GM23338 (cell line): ENCODE measurements at regions not wholly inside any gene's neighbourhood (a gene's known extent, or its start where the extent isn't known, plus 50 kb on each side); places are given as distances from the start of the nearest gene placed in this dataset.

Source experiments
- ATAC-seq: fragments of 200-7000 bp; cut with Tn5 transposase; 3 replicates; pipeline ENCODE4 v1.9.1; 2020
- DNase-seq: peaks from one replicate; pipeline ENCODE4 v3.0.0-alpha.2; 2015; ENCODE audit warnings: low spot score
- H2AFZ ChIP-seq: fragments of 200-600 bp; sonication (generic); 2 replicates; pipeline ENCODE4 v1.8.0; 2016; ENCODE audit warnings: antibody characterized with exemption, mild to moderate bottlenecking, moderate library complexity
- H3F3A ChIP-seq: fragments of 200-600 bp; sonication (generic); replicated peaks from 2 replicates; pipeline ENCODE4 v1.8.0; 2017; ENCODE audit warnings: antibody characterized with exemption, mixed run types, low read depth
- H3K27ac ChIP-seq: fragments of 200-600 bp; sonication (generic); 2 replicates; pipeline ENCODE4 v1.6.1; 2016; ENCODE audit warnings: low read depth
- H3K27me3 ChIP-seq: fragments of 200-600 bp; sonication (generic); 2 replicates; pipeline ENCODE4 v1.8.0; 2016; ENCODE audit warnings: mild to moderate bottlenecking, mixed run types, moderate library complexity; ENCODE audit not compliant: insufficient read depth
- H3K36me3 ChIP-seq: fragments of 200-600 bp; sonication (generic); 2 replicates; pipeline ENCODE4 v1.8.0; 2016; ENCODE audit warnings: mild to moderate bottlenecking; ENCODE audit not compliant: insufficient read depth
- H3K4me1 ChIP-seq: fragments of 200-600 bp; sonication (generic); 2 replicates; pipeline ENCODE4 v1.8.0; 2016; ENCODE audit warnings: mild to moderate bottlenecking, moderate library complexity; ENCODE audit not compliant: insufficient read depth
- H3K4me2 ChIP-seq: fragments of 200-600 bp; sonication (generic); 2 replicates; pipeline ENCODE4 v1.7.1; 2017; ENCODE audit warnings: mixed run types
- H3K4me3 ChIP-seq: fragments of 200-600 bp; sonication (generic); 2 replicates; pipeline ENCODE4 v1.6.1; 2016; ENCODE audit warnings: mixed run types
- H3K79me2 ChIP-seq: fragments of 200-600 bp; sonication (generic); replicated peaks from 2 replicates; pipeline ENCODE4 v1.8.0; 2017; ENCODE audit warnings: mild to moderate bottlenecking; ENCODE audit not compliant: insufficient read depth
- H3K9me2 ChIP-seq: fragments of 200-600 bp; sonication (generic); 2 replicates; pipeline ENCODE4 v1.8.0; 2017; ENCODE audit not compliant: insufficient read depth
- H4K20me1 ChIP-seq: fragments of 200-600 bp; sonication (generic); replicated peaks from 2 replicates; pipeline ENCODE4 v1.8.0; 2017; ENCODE audit warnings: mild to moderate bottlenecking; ENCODE audit not compliant: insufficient read depth
- H3K27ac Mint-ChIP-seq: 2 replicates; pipeline ENCODE4 v1.8.0; 2020; ENCODE audit warnings: inconsistent platforms, mild to moderate bottlenecking, moderate library complexity, mixed read lengths
- H3K27me3 Mint-ChIP-seq: 3 replicates; pipeline ENCODE4 v1.8.0; 2022; ENCODE audit warnings: low read depth, mild to moderate bottlenecking, moderate library complexity, mixed read lengths, inconsistent platforms; ENCODE audit not compliant: insufficient read depth, poor library complexity
- H3K36me3 Mint-ChIP-seq: 3 replicates; pipeline ENCODE4 v1.8.0; 2021; ENCODE audit warnings: low read depth, mild to moderate bottlenecking, inconsistent platforms, moderate library complexity, mixed read lengths
- H3K4me1 Mint-ChIP-seq: 3 replicates; pipeline ENCODE4 v1.8.0; 2020; ENCODE audit warnings: mild to moderate bottlenecking, inconsistent platforms, mixed read lengths
- H3K4me3 Mint-ChIP-seq: 3 replicates; pipeline ENCODE4 v1.8.0; 2021; ENCODE audit warnings: moderate library complexity, mild to moderate bottlenecking, inconsistent platforms, mixed read lengths
- H3K9me3 Mint-ChIP-seq: 3 replicates; pipeline ENCODE4 v1.8.0; 2020; ENCODE audit warnings: moderate library complexity, mild to moderate bottlenecking, inconsistent platforms, mixed read lengths
- CREB1 ChIP-seq: fragments of 250-450 bp; sonication (Bioruptor Pico); IDR thresholded peaks from 2 replicates; pipeline ENCODE4 v1.5.0; 2020; ENCODE audit warnings: low read depth, mild to moderate bottlenecking, moderate library complexity
- CTCF ChIP-seq, 2 experiments: fragments of 200-600 bp in 1 of 2; sonication (generic) in 1 of 2; conservative IDR thresholded peaks; 2 replicates each; pipeline versions ENCODE4 v1.5.1 to v1.6.1; 2016 to 2017; ENCODE audit warnings: antibody characterized with exemption in 2 of 2, low read depth in 2 of 2, mild to moderate bottlenecking in 2 of 2, moderate library complexity in 1 of 2
- ETS1 ChIP-seq: IDR thresholded peaks from 2 replicates; pipeline ENCODE4 v1.6.1; 2016; ENCODE audit warnings: antibody characterized with exemption
- EZH2 ChIP-seq: fragments of 200-600 bp; sonication (generic); IDR thresholded peaks from one replicate; pipeline ENCODE4 v1.8.0; 2017; ENCODE audit warnings: antibody characterized with exemption, mild to moderate bottlenecking, low read depth; ENCODE audit not compliant: unreplicated experiment
- EZH2phosphoT487 ChIP-seq: fragments of 200-600 bp; sonication (generic); IDR thresholded peaks from one replicate; pipeline ENCODE4 v1.8.1; 2018; ENCODE audit warnings: antibody characterized with exemption; ENCODE audit not compliant: unreplicated experiment
- JUNB ChIP-seq: IDR thresholded peaks from one replicate; pipeline ENCODE4 v1.6.1; 2016; ENCODE audit warnings: antibody characterized with exemption; ENCODE audit not compliant: unreplicated experiment
- NANOG ChIP-seq: IDR thresholded peaks from 2 replicates; pipeline ENCODE4 v1.6.1; 2016; ENCODE audit warnings: antibody characterized with exemption, borderline replicate concordance
- POLR2AphosphoS5 ChIP-seq: IDR thresholded peaks from 2 replicates; pipeline ENCODE4 v1.6.1; 2016; ENCODE audit warnings: antibody characterized with exemption, low read depth
- REST ChIP-seq: IDR thresholded peaks from one replicate; pipeline ENCODE4 v1.6.1; 2018; ENCODE audit warnings: antibody characterized with exemption; ENCODE audit not compliant: unreplicated experiment
- STAT1 ChIP-seq: IDR thresholded peaks from one replicate; pipeline ENCODE4 v1.6.1; 2016; ENCODE audit warnings: antibody characterized with exemption; ENCODE audit not compliant: unreplicated experiment
- ZNF114 ChIP-seq: fragments of 250-450 bp; sonication (Bioruptor Pico); IDR thresholded peaks from 2 replicates; pipeline ENCODE4 v1.5.0; 2020; ENCODE audit warnings: mild to moderate bottlenecking, moderate library complexity
- ZNF331 ChIP-seq: fragments of 250-450 bp; sonication (Bioruptor Pico); IDR thresholded peaks from 2 replicates; pipeline ENCODE4 v1.5.0; 2020; ENCODE audit warnings: low read depth, mild to moderate bottlenecking, moderate library complexity
- ZNF462 ChIP-seq: fragments of 250-450 bp; sonication (Bioruptor Pico); IDR thresholded peaks from 2 replicates; pipeline ENCODE4 v1.5.0; 2020; ENCODE audit warnings: mild to moderate bottlenecking, moderate library complexity

GRCh38 chr1:172875892-172876291, 174.8 kb downstream of the TNFSF18 start:
- Histone ChIP-seq H4K20me1 (no peaks in the 10 kb centered on the region), H3K27me3 (no peaks in the 10 kb centered on the region), H3K4me1 (no peaks in the 10 kb centered on the region), H2AFZ (no peak overlapping the region), H3F3A (no peaks in the 10 kb centered on the region), H3K36me3 (no peaks in the 10 kb centered on the region), H3K27ac (no peak overlapping the region), H3K4me2 (no peak overlapping the region), H3K79me2 (no peaks in the 10 kb centered on the region), H3K4me3 (no peak overlapping the region), H3K9me2 (no peaks in the 10 kb centered on the region)
- Mint-ChIP-seq H3K4me3 (no peak overlapping the region), H3K36me3 (no peaks in the 10 kb centered on the region), H3K9me3 (no peaks in the 10 kb centered on the region; the same call in 2 of the 3 replicates), H3K27me3 (no peaks in the 10 kb centered on the region), H3K27ac (no peak overlapping the region), H3K4me1 (no peaks in the 10 kb centered on the region)
- ATAC-seq (no peak), DNase-seq (no peak)
- TF ChIP-seq REST: no peak
- TF ChIP-seq POLR2AphosphoS5: no peak
- no peak for TF ChIP-seq CTCF (conservative IDR thresholded peaks at IDR 0.05; ENCODE audit: low read depth in 2 of 2)
- TF ChIP-seq ZNF462: no peak
- no peak for TF ChIP-seq EZH2
- TF ChIP-seq JUNB: no peak
- no peak for TF ChIP-seq NANOG
- TF ChIP-seq ZNF114: no peak
- no peak for TF ChIP-seq STAT1
- no peak for TF ChIP-seq ZNF331 (CRISPR knock-in tag)
- no peak for TF ChIP-seq CREB1 (CRISPR knock-in tag)
- no peak for TF ChIP-seq ETS1
- TF ChIP-seq EZH2phosphoT487: no peak
